Smooth muscle cell (in vitro differentiated cells): ENCODE measurements at regions not wholly inside any gene's neighbourhood (a gene's known extent, or its start where the extent isn't known, plus 50 kb on each side); places are given as distances from the start of the nearest gene placed in this dataset.

Experiments
- DNase-seq: peaks from one replicate; lab custom pipeline; 2025; ENCODE audit not compliant: unreplicated experiment; lab: John Stamatoyannopoulos, UW
- H2AFZ ChIP-seq: fragments of 200-600 bp; sonication (generic); 2 replicates; pipeline ENCODE4 v1.6.0; 2016; ENCODE audit warnings: antibody characterized with exemption, low read depth, mild to moderate bottlenecking
- H3F3A ChIP-seq: fragments of 200-600 bp; sonication (generic); 2 replicates; pipeline ENCODE4 v1.6.0; 2017; ENCODE audit warnings: antibody characterized with exemption, low read depth
- H3K27ac ChIP-seq: fragments of 200-600 bp; sonication (generic); 2 replicates; pipeline ENCODE4 v1.5.1; 2016; ENCODE audit warnings: low read depth, mild to moderate bottlenecking
- H3K27me3 ChIP-seq: fragments of 200-600 bp; sonication (generic); 2 replicates; pipeline ENCODE4 v1.6.1; 2016; ENCODE audit warnings: low read depth, mild to moderate bottlenecking
- H3K36me3 ChIP-seq: fragments of 200-600 bp; sonication (generic); 2 replicates; pipeline ENCODE4 v1.5.1; 2016; ENCODE audit warnings: low read depth
- H3K4me1 ChIP-seq: fragments of 200-600 bp; sonication (generic); 2 replicates; pipeline ENCODE4 v1.5.1; 2016; ENCODE audit warnings: low read depth
- H3K4me2 ChIP-seq: fragments of 200-600 bp; sonication (generic); 2 replicates; pipeline ENCODE4 v1.6.0; 2016; ENCODE audit warnings: mild to moderate bottlenecking
- H3K4me3 ChIP-seq: fragments of 200-600 bp; sonication (generic); 2 replicates; pipeline ENCODE4 v1.5.1; 2016; ENCODE audit warnings: mild to moderate bottlenecking
- H3K79me2 ChIP-seq: fragments of 200-600 bp; sonication (generic); 2 replicates; pipeline ENCODE4 v1.6.0; 2016; ENCODE audit warnings: low read depth, mild to moderate bottlenecking
- H3K9ac ChIP-seq: fragments of 200-600 bp; sonication (generic); 2 replicates; pipeline ENCODE4 v1.6.0; 2016; ENCODE audit warnings: low read depth
- H3K9me3 ChIP-seq: fragments of 200-600 bp; sonication (generic); replicated peaks from 2 replicates; pipeline ENCODE4 v1.5.1; 2016; ENCODE audit warnings: low read depth
- H4K20me1 ChIP-seq: fragments of 200-600 bp; sonication (generic); 2 replicates; pipeline ENCODE4 v1.6.0; 2016; ENCODE audit warnings: low read depth
- CTCF ChIP-seq: fragments of 200-600 bp; sonication (generic); IDR thresholded peaks from 2 replicates; pipeline ENCODE4 v1.5.1; 2017; ENCODE audit warnings: borderline replicate concordance, mild to moderate bottlenecking, antibody characterized with exemption; ENCODE audit not compliant: insufficient read depth, poor library complexity, severe bottlenecking
- WGBS: methylation state at CpG from one replicate; pipeline ENCODE4 v1.1.7; 2016; ENCODE audit warnings: low lambda C conversion rate; 5-methylcytosine and 5-hydroxymethylcytosine counted together

DNA sequence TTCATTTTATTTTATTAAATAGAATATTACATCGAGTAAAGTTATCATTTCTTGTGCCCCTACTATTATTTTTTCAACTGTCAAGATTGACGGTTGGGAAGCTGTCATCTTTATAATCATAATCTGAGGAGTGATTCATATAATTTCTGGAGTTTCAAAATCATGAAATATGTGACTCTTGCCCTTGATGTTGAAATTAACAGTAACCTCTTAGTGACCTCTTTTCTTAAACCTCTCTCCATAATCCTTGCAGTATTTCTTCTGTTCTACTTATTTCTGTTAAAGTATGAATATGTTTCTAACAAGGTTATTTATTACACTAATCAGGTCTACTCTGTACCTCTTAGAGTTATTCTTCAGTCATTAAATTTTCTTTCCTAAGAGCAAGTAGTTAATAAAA is 663.8 kb downstream of the LIG4 start:
- no peak overlapping the region for H2AFZ ChIP-seq
- WGBS = 95% methylated on average over 2 of the region's 2 CpGs
- TF ChIP-seq CTCF = no peak

DNA sequence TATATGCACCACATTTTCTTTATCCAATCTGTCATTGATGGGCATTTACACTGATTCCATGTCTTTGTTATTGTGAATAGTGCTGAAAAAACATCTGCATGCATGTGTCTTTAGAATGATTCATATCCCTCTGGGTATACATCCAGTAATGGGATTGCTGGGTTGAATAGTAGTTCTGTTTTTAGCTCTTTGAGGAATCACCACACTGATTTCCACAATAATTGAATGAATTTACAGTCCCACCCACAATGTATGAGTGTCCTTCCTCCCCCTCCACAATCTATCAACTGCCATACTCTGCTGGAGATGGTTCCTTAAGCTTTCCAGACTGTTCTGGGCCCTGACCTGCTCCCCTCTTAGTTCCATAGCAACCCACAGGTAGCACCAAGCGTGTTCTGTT is 667.0 kb downstream of the LIG4 start:
- TF ChIP-seq CTCF = no peak
- no peaks in the 10 kb centered on the region for H4K20me1 ChIP-seq
- H3K36me3 ChIP-seq = no peaks in the 10 kb centered on the region
- no peaks in the 10 kb centered on the region for H3K4me1 ChIP-seq
- H3K79me2 ChIP-seq = no peaks in the 10 kb centered on the region
- H3K9me3 ChIP-seq = no peaks in the 10 kb centered on the region
- H3K4me3 ChIP-seq = no peak overlapping the region
- H3K4me2 ChIP-seq = no peak overlapping the region
- H3F3A ChIP-seq = no peaks in the 10 kb centered on the region
- no peak overlapping the region for H2AFZ ChIP-seq
- 87% methylated on average over 1 of the region's 1 CpG for WGBS
- no peaks in the 10 kb centered on the region for H3K27me3 ChIP-seq
- DNase-seq = no peak
- no peak overlapping the region for H3K27ac ChIP-seq
- H3K9ac ChIP-seq = no peak overlapping the region

More for the DNA sequence above, 663.8 kb downstream of the LIG4 start:
- Histone ChIP-seq H3K4me2 (no peak overlapping the region), H4K20me1 (peaks cover 5% of the 10 kb centered on the region), H3K9me3 (no peaks in the 10 kb centered on the region), H3K9ac (no peak overlapping the region), H3K79me2 (no peaks in the 10 kb centered on the region), H3K27ac (no peak overlapping the region), H3K36me3 (no peaks in the 10 kb centered on the region), H3K27me3 (no peaks in the 10 kb centered on the region), H3K4me1 (no peaks in the 10 kb centered on the region), H3K4me3 (no peak overlapping the region), H3F3A (no peaks in the 10 kb centered on the region)
- no peak for DNase-seq

GRCh38 chr13:107545946-107546502 is 669.3 kb downstream of the LIG4 start:
- no peak overlapping the region for H2AFZ ChIP-seq
- no peak overlapping the region for H3K4me2 ChIP-seq
- TF ChIP-seq CTCF = no peak
- no peaks in the 10 kb centered on the region for H3K4me1 ChIP-seq
- H3F3A ChIP-seq = no peaks in the 10 kb centered on the region
- H3K27ac ChIP-seq = no peak overlapping the region
- WGBS = 86% methylated on average over 5 of the region's 5 CpGs
- H3K36me3 ChIP-seq = no peaks in the 10 kb centered on the region
- no peaks in the 10 kb centered on the region for H3K9me3 ChIP-seq
- no peaks in the 10 kb centered on the region for H4K20me1 ChIP-seq
- H3K9ac ChIP-seq = no peak overlapping the region
- H3K4me3 ChIP-seq = no peak overlapping the region
- no peaks in the 10 kb centered on the region for H3K79me2 ChIP-seq
- DNase-seq = no peak
- H3K27me3 ChIP-seq = no peaks in the 10 kb centered on the region

DNA sequence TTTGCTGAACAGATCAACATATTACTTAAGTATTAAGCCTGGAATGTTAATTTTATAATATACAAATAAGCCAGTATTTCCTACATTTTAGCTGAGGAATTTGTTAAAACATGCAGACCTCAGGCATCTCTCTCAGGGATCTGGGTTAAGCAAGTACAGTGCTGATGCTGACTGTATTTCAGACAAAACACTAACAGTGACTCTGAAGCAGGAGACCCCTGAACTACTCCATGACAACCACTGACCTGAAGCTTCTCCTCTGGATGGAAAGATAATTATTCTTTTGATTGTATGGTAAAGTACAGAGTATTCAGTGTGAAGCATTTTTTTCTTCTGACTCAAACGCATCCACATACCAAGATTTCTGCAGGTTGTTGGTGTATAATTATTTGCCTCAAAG is 680.8 kb downstream of the LIG4 start:
- Histone ChIP-seq H3K36me3 (no peaks in the 10 kb centered on the region), H3K4me1 (no peaks in the 10 kb centered on the region), H3K9me3 (no peaks in the 10 kb centered on the region), H3K4me3 (no peak overlapping the region), H3F3A (no peaks in the 10 kb centered on the region), H2AFZ (no peak overlapping the region), H3K27me3 (no peaks in the 10 kb centered on the region), H3K27ac (no peak overlapping the region), H3K9ac (no peak overlapping the region), H3K79me2 (no peaks in the 10 kb centered on the region), H4K20me1 (no peaks in the 10 kb centered on the region), H3K4me2 (no peak overlapping the region)
- no peak for DNase-seq
- no peak for TF ChIP-seq CTCF
- WGBS = 87% methylated on average over 1 of the region's 1 CpG
